SK-N-SH treated with all-trans-retinoic acid at 6 μM for 48 hours (cell line): ENCODE measurements at regions not wholly inside any gene's neighbourhood (a gene's known extent, or its start where the extent isn't known, plus 50 kb on each side); places are given as distances from the start of the nearest gene placed in this dataset.

ENCODE experiments used
- ARNTL ChIP-seq: fragments of 450-650 bp; formaldehyde crosslinking; IDR thresholded peaks from 2 replicates; pipeline ENCODE4 v1.5.0; 2020; ENCODE audit warnings: low read depth, mild to moderate bottlenecking, moderate library complexity, borderline replicate concordance
- ISL1 ChIP-seq: fragments of 250-450 bp; sonication (Bioruptor Pico); IDR thresholded peaks from 2 replicates; pipeline ENCODE4 v2.1.2; 2022; ENCODE audit warnings: mild to moderate bottlenecking, moderate library complexity
- PATZ1 ChIP-seq: fragments of 250-450 bp; sonication (Bioruptor Pico); IDR thresholded peaks from 2 replicates; pipeline ENCODE4 v1.8.0; 2020; ENCODE audit warnings: mild to moderate bottlenecking, moderate library complexity, borderline replicate concordance
- SNAI2 ChIP-seq: fragments of 250-450 bp; sonication (Bioruptor Pico); IDR thresholded peaks from 2 replicates; pipeline ENCODE4 v1.5.0; 2020; ENCODE audit warnings: mild to moderate bottlenecking, moderate library complexity

DNA sequence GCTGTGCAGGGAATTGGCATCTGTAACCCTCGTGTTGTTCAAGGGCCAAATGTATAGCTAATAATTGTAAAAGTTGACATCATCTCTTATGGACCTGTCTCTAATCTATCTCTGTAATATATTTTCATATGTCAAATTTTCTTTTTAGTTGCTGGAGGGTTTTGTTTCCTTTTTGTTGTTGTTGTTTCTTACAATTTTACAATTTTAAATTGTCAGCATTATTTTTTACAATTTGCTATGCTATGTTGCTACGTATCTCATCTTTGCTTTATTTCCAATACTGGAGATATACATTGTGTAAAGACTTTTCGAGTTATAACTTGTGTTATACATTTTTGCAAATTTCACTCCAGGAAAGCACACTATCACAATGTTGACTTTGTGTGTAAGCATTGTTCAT is 290.2 kb upstream of the SP4 start:
- TF ChIP-seq ARNTL (CRISPR knock-in tag): no peak
- TF ChIP-seq PATZ1 (CRISPR knock-in tag): no peak
- no peak for TF ChIP-seq SNAI2
- TF ChIP-seq ISL1 (CRISPR knock-in tag): no peak
